ENCODE measurements at regions not wholly inside any gene's neighbourhood (a gene's known extent, or its start where the extent isn't known, plus 50 kb on each side); places are given as distances from the start of the nearest gene placed in this dataset.

- Histone ChIP-seq H3K36me3 (ENCODE audit: control insufficient read depth, insufficient read depth, low read length) (no peaks in the 10 kb centered on the region), H3K79me2 (ENCODE audit: control insufficient read depth, insufficient read depth, low read length) (no peaks in the 10 kb centered on the region), H3K27ac (ENCODE audit: insufficient read depth, low read length) (no peak overlapping the region), H3K27me3 (ENCODE audit: control insufficient read depth, insufficient read depth, low read length) (no peaks in the 10 kb centered on the region), H3K9ac (ENCODE audit: insufficient read depth, low read length) (no peak overlapping the region), H3K4me2 (ENCODE audit: extremely low read depth, insufficient read depth, low read length) (no peak overlapping the region), H2AFZ (ENCODE audit: low read length) (no peak overlapping the region), H3K4me3 (replicated peaks in 1 of 4; ENCODE audit: control extremely low read depth in 1 of 4, insufficient read depth in 1 of 4, low read depth in 3 of 4, low read length in 4 of 4) (no peak overlapping the region), H3K4me1 (ENCODE audit: control insufficient read depth, extremely low read depth, insufficient read depth, low read length) (no peaks in the 10 kb centered on the region), H4K20me1 (ENCODE audit: control insufficient read depth, extremely low read depth, insufficient read depth, low read length) (no peaks in the 10 kb centered on the region), H3K9me3 (ENCODE audit: control insufficient read depth, insufficient read depth, low read depth, low read length) (no peaks in the 10 kb centered on the region)
- DNase-seq (ENCODE audit: low read depth in 2 of 2) = peak in 1 of 2 donors; percentile 11
- TF ChIP-seq EZH2 (IDR thresholded peaks at IDR 0.05; ENCODE audit: low read length, missing control alignments) = no peak
- TF ChIP-seq CTCF (conservative IDR thresholded peaks at IDR 0.05 in 1 of 2, IDR thresholded peaks at IDR 0.05 in 1 of 2; ENCODE audit: low read depth in 1 of 2, low read length in 2 of 2) = no peak
These were observed 50.6 kb upstream of the ZC3HAV1 start for GRCh38 chr7:139159900-139160675.

GRCh38 chr7:139168479-139168878 lies 59.0 kb upstream of the ZC3HAV1 start:
- no peak for TF ChIP-seq EZH2 (IDR thresholded peaks at IDR 0.05; ENCODE audit: low read length, missing control alignments)
- no peak for TF ChIP-seq CTCF (conservative IDR thresholded peaks at IDR 0.05 in 1 of 2, IDR thresholded peaks at IDR 0.05 in 1 of 2; ENCODE audit: low read depth in 1 of 2, low read length in 2 of 2)
- no peak overlapping the region for H3K9ac ChIP-seq (ENCODE audit: insufficient read depth, low read length)

GRCh38 chr7:139169816-139170215 lies 60.3 kb upstream of the ZC3HAV1 start:
- no peak for TF ChIP-seq CTCF (conservative IDR thresholded peaks at IDR 0.05 in 1 of 2, IDR thresholded peaks at IDR 0.05 in 1 of 2; ENCODE audit: low read depth in 1 of 2, low read length in 2 of 2)
- TF ChIP-seq EZH2 (IDR thresholded peaks at IDR 0.05; ENCODE audit: low read length, missing control alignments) = no peak
- Histone ChIP-seq H3K9me3 (ENCODE audit: control insufficient read depth, insufficient read depth, low read depth, low read length) (no peaks in the 10 kb centered on the region), H3K4me2 (ENCODE audit: extremely low read depth, insufficient read depth, low read length) (no peak overlapping the region), H4K20me1 (ENCODE audit: control insufficient read depth, extremely low read depth, insufficient read depth, low read length) (no peaks in the 10 kb centered on the region), H3K27me3 (ENCODE audit: control insufficient read depth, insufficient read depth, low read length) (no peaks in the 10 kb centered on the region), H3K4me1 (ENCODE audit: control insufficient read depth, extremely low read depth, insufficient read depth, low read length) (no peaks in the 10 kb centered on the region), H3K9ac (ENCODE audit: insufficient read depth, low read length) (no peak overlapping the region), H3K4me3 (replicated peaks in 1 of 4; ENCODE audit: control extremely low read depth in 1 of 4, insufficient read depth in 1 of 4, low read depth in 3 of 4, low read length in 4 of 4) (no peak overlapping the region), H3K27ac (ENCODE audit: insufficient read depth, low read length) (no peak overlapping the region), H3K36me3 (ENCODE audit: control insufficient read depth, insufficient read depth, low read length) (no peaks in the 10 kb centered on the region), H2AFZ (ENCODE audit: low read length) (no peak overlapping the region), H3K79me2 (ENCODE audit: control insufficient read depth, insufficient read depth, low read length) (no peaks in the 10 kb centered on the region)
- DNase-seq (ENCODE audit: low read depth in 2 of 2) = no peak

More at GRCh38 chr7:139168479-139168878, 59.0 kb upstream of the ZC3HAV1 start:
- no peak for DNase-seq (ENCODE audit: low read depth in 2 of 2)
- Histone ChIP-seq H2AFZ (ENCODE audit: low read length) (no peak overlapping the region), H3K79me2 (ENCODE audit: control insufficient read depth, insufficient read depth, low read length) (no peaks in the 10 kb centered on the region), H3K9me3 (ENCODE audit: control insufficient read depth, insufficient read depth, low read depth, low read length) (no peaks in the 10 kb centered on the region), H4K20me1 (ENCODE audit: control insufficient read depth, extremely low read depth, insufficient read depth, low read length) (no peaks in the 10 kb centered on the region), H3K4me2 (ENCODE audit: extremely low read depth, insufficient read depth, low read length) (no peak overlapping the region), H3K4me3 (replicated peaks in 1 of 4; ENCODE audit: control extremely low read depth in 1 of 4, insufficient read depth in 1 of 4, low read depth in 3 of 4, low read length in 4 of 4) (no peak overlapping the region), H3K4me1 (ENCODE audit: control insufficient read depth, extremely low read depth, insufficient read depth, low read length) (no peaks in the 10 kb centered on the region), H3K27me3 (ENCODE audit: control insufficient read depth, insufficient read depth, low read length) (no peaks in the 10 kb centered on the region), H3K36me3 (ENCODE audit: control insufficient read depth, insufficient read depth, low read length) (no peaks in the 10 kb centered on the region), H3K27ac (ENCODE audit: insufficient read depth, low read length) (no peak overlapping the region)

Data from fibroblast of lung (primary cell).